ENCODE measurements at regions not wholly inside any gene's neighbourhood (a gene's known extent, or its start where the extent isn't known, plus 50 kb on each side); places are given as distances from the start of the nearest gene placed in this dataset.
"Not testable (repeated sequence)": the region's sequence is repeated elsewhere in the genome, so short reads cannot be mapped to it uniquely, and the experiment has no call there.

GRCh38 chr4:158958489-158959270 lies 144.2 kb upstream of the RAPGEF2 start:
- DNase-seq, result no peak

- no peak for DNase-seq
Observed at GRCh38 chr4:158962393-158962792, 140.5 kb upstream of the RAPGEF2 start.

GRCh38 chr4:158963282-158963681 lies 139.6 kb upstream of the RAPGEF2 start:
- DNase-seq, result not testable (repeated sequence)

GRCh38 chr4:158964114-158964727 lies 138.7 kb upstream of the RAPGEF2 start:
- no peak for DNase-seq

GRCh38 chr4:158964728-158965124 lies 138.2 kb upstream of the RAPGEF2 start:
- no peak for DNase-seq

- DNase-seq, result no peak
Observed at GRCh38 chr4:158965226-158965625, 137.7 kb upstream of the RAPGEF2 start.

GRCh38 chr4:158966091-158966490 lies 136.8 kb upstream of the RAPGEF2 start:
- no peak for DNase-seq

GRCh38 chr4:158968961-158969360 lies 133.9 kb upstream of the RAPGEF2 start:
- DNase-seq, result no peak

GRCh38 chr4:158970812-158971211 lies 132.1 kb upstream of the RAPGEF2 start:
- no peak for DNase-seq

GRCh38 chr4:158974438-158974837 lies 128.4 kb upstream of the RAPGEF2 start:
- DNase-seq, result not testable (repeated sequence)

- not testable (repeated sequence) for DNase-seq
Observed at GRCh38 chr4:158980711-158981110, 122.2 kb upstream of the RAPGEF2 start.

- DNase-seq, result no peak
Observed at GRCh38 chr4:158991534-158992155, 111.2 kb upstream of the RAPGEF2 start.

- DNase-seq, result no peak
Observed at GRCh38 chr4:158993891-158994290, 109.0 kb upstream of the RAPGEF2 start.

- DNase-seq, result no peak
Observed at GRCh38 chr4:158995040-158995439, 107.8 kb upstream of the RAPGEF2 start.

- no peak for DNase-seq
Observed at GRCh38 chr4:158995965-158996364, 106.9 kb upstream of the RAPGEF2 start.

- DNase-seq, result no peak
Observed at GRCh38 chr4:158996669-158997074, 106.2 kb upstream of the RAPGEF2 start.

- no peak for DNase-seq
Observed at GRCh38 chr4:158997660-158998349, 105.1 kb upstream of the RAPGEF2 start.

- DNase-seq, result no peak
Observed at GRCh38 chr4:158998624-158999023, 104.3 kb upstream of the RAPGEF2 start.

GRCh38 chr4:158999166-158999682 lies 103.7 kb upstream of the RAPGEF2 start:
- no peak for DNase-seq

- DNase-seq, result no peak
Observed at GRCh38 chr4:158999849-159000248, 103.0 kb upstream of the RAPGEF2 start.

GRCh38 chr4:159002950-159003349 lies 99.9 kb upstream of the RAPGEF2 start:
- no peak for DNase-seq

GRCh38 chr4:159003420-159004253 lies 99.2 kb upstream of the RAPGEF2 start:
- DNase-seq, result no peak

Measured in T-helper 2 cell (primary cell).